Activated CD4-positive, alpha-beta T cell treated with anti-CD3 and anti-CD28 coated beads, Interleukin-2, amount 50 U/mL, for 48 hours (primary cell): ENCODE measurements at regions not wholly inside any gene's neighbourhood (a gene's known extent, or its start where the extent isn't known, plus 50 kb on each side); places are given as distances from the start of the nearest gene placed in this dataset.
"Not testable (repeated sequence)": the region's sequence is repeated elsewhere in the genome, so short reads cannot be mapped to it uniquely, and the experiment has no call there.

ENCODE experiments used
- DNase-seq, 2 experiments: peaks; one replicate each; pipeline ENCODE4 v3.0.0-alpha.2; 2020

DNA sequence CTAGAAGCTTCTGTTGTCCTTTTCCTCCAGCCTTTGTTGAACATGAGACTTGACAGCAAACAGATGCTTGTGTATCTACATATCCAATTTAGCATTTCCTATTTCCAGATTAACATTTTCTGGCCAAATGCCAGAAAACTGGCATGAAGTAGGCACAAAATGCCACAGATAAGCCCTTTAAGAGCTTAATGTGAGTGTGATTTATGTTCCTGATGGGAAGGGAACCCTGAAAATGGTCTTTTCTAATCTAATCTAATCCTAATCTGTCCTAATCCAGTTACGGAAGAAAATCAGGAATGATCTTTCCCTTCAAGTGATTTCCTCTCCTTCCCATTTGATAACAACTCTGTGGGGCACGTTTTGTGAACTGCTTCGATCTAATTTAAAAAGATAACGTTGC is 133.0 kb upstream of the C1QTNF7 start:
- no peak for DNase-seq

DNA sequence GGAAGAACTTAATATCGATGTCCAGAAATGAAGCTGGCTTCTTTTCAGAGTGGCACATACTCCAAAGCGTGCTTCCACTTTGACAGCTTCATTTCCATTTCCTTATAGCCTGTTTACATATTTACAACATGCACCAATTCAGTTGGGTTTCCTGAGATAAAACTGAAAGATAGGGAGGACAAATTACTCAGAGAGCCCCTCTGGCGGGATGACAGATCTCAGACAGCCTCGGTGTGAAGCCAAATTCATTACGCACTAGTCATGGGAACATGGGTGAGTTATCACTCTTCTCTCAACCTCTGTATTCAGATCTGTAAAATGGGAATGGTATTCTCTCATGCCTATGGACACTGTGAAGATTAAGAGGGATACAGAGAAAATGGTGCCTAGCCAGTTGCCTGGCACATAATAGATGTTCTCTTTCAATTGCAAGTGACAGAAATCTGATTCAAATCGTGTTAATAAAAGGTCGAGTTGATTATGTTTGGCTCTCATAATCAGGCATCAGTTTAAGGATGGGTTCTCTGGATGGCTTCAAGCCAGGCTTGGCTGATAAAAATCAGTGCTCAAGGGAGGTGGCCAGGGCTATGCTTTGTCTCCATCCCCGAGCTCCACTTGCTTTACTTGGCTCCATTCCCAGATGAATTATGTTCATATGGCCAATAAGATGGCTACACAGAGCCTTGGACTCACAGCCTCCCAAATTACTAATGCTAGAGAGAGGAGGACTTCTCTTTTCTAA is 132.2 kb upstream of the C1QTNF7 start:
- DNase-seq = no peak

DNA sequence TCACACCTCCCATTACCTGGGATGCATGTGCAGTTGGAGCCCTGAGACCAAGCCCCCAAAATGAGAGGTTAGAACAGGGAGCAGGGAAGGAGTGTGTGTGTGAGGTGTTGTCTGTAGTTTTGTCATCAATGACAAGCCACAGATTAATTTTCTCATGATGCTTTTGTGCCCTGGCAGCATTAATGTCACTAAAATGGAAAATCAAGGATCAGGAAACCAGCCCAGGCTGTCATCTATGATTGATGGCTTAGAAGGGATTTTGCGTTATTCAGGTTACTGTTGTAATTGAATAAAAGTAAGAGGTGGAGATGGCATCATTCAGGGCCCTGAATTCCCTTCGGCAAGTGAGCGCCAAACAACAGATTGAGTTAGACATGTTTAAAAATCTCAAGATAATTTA is 130.5 kb upstream of the C1QTNF7 start:
- no peak for DNase-seq

DNA sequence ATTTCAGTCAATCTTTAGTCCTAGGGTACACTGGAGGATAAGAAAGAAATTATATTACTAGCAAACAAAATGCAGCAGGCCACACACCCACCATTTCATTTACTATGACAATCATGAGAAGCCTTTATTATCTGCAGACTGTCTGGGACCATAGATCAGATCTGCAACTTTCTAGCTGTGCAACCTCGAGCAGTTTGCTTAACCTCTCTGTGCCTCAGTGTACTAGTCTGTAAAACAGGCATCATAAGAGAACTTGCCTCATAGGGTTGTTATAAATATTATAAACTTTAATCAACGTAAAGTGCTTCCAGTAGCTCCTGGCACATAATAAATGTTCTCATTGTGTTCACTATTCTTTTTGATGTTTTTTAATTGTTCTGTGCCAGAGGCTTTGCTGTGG is 128.2 kb upstream of the C1QTNF7 start:
- DNase-seq = no peak

DNA sequence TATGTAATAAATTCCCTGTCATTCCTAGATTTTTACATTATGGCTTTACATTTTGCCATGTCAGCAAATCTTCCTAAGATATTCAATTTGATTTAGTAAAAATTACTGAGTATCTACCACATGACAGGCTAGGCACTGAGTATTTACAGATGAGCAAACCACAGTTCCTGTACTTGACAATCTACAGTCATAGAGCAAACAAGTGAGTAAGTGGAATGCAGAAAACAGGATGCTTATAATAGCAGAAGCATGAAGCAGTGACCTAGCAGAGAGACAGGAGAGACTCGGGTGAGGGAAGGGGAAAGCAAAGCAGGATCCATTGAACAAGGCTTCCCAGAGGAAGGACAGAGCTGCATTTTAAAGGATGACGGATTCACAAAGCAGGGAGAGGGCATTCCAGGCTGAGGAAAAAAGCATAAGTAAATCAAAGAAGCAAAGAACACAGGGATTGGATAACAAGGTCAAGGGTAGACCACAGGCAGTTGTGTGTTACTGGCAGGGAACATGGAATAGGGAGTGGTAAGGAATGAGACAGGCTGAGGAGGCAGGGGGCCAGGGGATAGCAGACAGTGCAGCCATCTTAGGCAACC is 124.7 kb upstream of the C1QTNF7 start:
- DNase-seq = no peak

DNA sequence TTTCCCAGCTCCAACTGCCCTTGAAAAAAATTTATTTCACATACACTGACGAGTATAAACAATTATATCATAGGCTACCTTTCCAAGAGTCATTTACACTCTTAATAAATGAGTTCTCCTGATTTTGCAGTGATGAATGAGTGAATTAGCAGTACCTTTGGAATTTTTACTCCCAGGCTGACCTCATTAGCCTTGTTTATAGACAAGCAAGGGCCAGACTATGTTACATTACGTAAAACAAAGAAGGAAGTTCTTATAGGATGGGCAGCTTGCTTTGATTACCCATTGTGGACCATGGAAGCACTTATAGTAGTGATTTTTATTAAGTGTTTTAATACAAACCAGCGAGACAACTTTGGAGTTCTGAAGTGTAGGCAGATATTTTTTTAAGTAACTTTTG is 112.9 kb upstream of the C1QTNF7 start:
- DNase-seq = no peak

DNA sequence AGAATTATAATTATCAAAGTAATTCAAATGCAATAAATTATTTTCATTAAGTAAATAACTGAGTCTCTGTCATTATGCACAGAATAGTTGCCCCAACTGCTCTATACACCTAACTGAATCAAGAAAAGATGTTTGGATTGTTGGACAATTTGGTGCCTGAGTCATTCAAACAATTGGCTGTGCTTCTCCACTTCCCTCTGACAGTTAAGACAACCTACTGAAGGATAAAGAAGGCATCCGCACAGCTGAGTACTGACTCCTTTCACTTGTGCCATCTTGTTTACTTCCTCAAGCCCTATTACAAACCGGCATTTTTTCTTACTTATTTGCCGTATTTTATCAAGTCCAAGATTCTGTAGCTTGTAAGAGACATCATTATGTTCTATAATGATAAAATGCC is 110.6 kb upstream of the C1QTNF7 start:
- no peak for DNase-seq

DNA sequence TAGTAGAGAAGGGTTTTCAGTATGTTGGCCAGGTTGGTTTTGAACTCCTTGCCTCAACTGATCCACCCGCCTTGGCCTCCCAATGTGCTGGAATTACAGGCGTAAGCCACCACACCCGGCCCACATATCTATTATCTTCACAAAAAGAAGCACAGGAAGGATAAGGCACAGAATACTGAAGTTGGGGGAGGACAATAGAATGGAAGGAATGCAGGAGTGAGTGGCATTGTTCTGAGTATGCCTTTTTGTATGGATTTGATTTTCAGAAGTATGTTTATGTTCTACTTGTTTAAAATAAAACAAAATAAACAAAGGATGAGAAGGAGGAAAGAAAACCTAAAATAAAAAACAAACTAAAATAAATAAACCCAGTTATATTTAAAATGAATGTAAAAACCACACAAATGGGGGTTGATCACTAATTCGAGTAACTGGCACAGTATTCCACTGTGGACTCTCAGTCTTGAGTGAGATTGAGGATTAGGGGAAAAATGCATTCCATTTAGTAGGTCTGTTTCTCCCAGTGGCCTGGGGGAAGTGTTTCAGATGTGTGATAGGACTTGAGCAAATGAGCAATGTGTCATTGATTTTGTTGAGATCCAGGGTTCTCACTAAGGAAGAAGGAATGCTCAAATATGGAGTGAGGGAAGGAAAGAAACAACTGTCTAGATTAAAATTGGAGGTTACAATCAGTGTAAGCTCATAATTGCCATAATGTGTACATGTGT is 109.0 kb upstream of the C1QTNF7 start:
- DNase-seq = no peak

DNA sequence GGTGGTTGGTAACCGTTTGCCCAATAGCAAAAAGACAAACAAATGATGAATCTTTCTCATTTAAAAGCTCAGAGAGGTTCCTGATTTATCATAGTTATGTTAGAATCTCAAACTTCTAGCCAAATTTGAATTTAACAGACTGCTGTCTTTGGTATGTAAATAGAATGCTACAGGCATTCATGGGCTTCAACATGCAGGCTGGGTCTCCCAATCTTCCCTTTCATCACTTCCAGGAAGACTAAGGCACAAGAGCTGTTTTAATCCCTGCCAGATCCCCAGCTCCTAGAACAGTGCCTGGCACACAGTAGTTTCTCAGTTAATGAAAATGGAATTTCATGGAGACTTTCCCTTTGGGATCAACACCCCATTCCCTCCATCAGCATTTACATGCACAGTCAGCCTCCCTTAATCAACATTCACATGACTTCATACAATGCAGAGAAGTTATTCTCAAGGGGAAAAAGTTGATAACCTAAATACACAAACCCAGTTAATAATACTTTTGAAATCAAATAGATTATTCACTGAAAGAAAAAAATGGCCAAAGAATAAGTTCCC is 107.6 kb upstream of the C1QTNF7 start:
- no peak for DNase-seq

DNA sequence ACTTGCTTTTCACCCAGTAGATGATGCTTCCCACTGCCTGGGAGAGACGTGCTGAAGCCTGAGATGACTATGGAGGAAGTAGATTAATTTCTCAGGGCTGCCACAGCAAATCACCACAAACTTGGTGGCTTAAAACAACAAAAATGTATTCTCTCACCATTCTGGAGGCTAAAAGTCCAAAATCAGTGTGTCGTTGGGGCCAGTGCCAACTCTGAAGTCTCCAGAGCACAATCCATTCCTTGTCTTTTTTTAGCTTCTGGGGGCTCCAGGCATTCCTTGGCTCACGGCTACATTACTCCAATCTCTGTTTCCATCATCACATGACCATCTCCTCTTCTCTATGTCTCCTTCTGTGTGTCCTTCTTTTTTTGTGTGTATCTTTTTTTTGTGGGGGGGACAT is 105.8 kb upstream of the C1QTNF7 start:
- no peak for DNase-seq

DNA sequence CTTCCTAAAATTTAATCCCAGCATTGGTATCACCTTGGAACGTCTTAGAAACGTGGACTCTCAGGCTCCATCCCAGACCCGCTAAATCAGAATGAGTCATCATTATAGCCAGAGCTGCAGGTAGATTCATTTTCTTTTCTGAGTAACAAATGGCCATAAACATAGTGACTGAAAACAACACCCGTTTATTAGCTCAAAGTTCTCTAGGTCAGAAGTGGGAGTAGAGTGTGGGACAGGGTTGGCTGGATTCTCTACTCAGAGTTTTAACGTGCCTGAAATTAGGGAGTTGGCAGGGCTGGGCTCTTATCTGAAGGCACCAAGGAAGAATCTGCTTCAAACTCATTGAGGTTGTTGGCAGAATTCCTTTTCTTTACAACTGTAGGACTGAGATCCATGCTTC is 101.8 kb upstream of the C1QTNF7 start:
- DNase-seq = no peak

DNA sequence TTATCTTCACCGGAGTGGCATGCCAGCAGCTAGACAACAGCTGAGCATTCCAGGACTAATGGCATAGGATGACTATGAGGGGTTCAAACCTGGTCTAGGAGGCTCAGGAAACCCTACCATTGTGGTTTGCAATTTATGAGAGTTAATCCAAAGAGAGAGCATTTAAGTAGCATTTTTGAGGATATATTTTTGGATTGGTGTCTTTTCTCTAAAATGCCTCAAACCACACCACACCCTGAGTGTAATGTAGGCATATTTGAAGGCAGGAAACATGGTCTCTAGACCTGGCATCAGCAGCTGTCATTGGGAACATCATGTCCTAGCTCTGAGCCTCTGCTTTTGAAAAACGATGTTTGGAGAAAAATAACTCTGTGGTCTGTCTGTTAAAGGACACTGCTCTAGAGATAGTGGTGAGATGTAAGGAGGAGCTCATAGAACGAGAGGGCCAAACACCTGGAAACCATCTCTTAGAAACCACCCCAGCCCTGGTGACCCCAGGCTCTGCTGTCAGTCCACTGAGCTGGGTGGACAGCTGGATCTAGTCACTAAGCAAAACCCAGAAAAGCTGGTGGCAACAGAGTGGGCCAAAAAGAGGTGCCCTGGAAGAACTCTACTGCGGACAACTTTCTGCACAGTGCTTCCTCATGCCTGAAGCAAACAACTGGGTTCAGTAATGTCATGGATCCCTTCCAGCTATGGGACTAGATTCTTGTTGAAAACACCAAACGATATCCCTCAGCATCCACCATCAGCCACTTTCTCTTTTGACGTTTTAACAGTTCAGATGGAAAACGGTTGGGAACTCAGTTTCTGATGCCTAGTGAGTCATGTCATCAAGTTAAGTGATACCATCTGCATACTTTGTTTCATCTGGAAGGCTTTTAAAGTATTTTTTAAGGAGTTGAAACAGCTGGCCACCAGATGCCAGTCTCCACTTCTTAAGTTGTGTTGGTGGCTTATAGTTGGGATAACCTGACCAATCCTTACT is 100.2 kb upstream of the C1QTNF7 start:
- DNase-seq = no peak

DNA sequence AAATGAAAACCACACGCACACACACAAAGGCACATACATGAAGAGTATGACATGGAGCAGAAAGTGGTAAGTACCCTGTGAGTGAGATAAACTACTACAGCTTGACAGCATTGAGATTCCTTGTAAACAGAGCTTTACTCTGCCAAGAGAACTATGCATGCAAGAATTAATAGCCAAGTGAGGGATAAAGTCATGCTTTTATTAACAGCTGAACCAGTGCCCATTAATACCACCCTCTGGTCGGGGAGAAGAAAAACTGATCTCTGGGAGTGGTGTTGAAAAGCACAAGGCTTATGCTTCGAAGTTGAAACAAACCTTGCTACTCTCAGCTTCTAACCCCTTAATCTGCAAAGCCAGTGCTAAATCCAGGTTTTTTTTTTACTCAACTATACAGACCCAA is 95.9 kb upstream of the C1QTNF7 start:
- DNase-seq = no peak

DNA sequence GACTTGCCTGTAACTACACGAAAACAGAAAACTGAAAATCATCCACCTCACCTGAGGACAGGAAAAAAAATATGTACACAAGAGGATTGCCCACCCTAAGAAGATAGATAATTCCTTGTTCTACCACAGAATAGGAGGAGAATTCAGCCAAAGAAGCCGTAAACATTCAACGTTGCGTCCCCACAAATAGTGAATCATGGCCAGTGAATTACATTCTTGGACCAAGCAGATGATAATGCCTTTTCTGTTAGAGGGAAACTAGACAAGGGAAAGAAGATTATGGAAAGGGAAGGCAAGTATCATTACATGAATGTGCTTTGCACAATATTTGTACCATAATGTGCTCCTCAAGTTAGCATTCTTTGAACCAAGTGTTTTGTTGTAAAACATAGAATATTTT is 95.5 kb upstream of the C1QTNF7 start:
- DNase-seq = no peak

DNA sequence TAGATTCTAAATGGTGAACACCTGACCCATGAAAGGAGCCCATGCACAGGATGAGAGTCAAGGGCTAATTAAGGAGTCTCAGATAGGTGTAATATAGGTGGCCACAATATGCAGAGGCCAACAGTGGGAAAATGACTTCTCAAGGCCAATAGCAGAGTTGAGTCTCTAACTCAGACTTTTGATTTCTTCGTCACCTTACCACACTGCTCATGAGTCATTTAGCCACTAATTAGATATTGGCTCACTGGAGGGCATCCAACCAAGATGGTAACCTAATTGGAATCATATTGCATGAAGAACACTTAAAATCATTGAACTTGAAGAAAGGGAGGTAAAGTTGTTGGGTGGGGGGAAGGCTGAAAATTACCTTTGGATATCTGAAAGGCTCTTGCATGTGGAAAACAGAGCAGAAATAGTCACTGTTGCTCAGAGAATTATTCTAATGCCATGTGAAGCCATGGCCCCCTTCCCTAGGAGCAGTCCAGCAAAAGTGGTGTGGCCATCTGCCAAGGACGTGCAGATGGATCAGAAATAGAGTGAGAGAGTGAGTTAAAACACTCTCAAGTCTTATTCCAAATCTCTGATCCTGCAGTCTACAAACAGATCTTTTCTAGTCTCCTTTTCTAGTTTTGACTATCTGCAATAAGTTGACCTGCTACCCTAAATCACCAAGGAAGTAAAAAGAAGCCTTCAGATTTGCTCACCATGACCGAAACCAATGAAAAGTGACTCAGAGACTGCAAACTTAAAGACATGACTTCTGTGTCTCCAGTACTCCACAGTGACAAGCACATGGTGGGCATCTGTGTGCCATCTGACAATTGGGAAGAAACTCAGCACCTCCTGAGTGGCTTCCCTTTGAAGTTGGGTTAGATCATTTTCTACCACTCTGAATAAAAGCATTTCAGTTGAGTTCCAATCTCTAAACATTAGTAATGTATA is 93.9 kb upstream of the C1QTNF7 start:
- DNase-seq = no peak

DNA sequence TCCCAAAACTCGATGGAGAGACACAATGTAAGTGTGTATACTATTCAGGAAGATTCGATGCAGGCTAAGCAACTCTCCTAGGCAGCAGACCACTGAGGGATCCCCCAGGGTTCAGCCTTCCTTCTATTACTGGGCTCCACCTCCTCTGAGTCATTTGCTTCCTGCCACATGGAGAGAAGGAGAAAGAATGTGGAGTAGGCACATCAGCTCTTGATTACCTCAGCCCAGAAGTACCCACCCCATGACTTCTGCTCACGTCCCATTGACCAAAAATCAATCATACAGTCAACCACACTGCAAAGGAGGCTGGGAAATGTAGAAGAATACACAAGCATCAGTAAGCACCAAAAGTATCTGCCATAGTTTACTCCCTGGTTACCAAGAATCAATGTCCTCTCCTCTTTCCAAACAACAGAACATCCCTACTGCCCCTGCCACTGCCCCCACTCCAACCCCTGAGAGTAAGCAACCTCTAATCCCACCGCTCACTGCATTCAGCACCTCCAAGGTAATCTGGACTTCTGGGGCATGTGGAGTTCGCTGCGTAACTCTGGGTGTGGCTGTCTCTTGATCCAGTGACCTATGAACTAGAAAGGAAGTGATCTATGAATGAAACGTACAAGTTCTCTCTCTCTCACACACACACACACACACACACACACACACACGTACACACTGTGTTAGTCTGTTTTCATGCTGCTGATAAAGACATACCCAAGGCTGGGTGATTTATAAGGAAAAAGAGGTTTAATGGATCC is 91.2 kb upstream of the C1QTNF7 start:
- no peak for DNase-seq

DNA sequence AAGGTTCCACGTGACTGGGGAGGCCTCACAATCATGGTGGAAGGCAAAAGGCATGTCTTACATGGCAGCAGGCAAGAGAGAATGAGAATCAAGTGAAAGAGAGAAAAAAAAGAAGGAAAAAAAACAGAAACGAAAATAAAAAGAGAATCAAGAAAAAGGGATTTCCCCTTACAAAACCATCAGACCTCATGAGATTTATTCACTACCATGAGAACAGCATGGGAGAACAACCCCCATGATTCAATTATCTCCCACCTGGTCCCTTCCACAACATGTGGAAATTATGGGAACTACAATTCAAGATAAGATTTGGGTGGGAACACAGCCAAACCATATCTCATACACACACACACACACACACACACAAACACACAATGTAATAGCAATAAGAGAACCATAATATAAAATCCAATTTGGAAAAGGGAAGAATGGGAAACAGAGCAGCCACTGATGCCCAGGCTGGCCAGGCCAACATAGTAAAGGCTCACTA is 90.6 kb upstream of the C1QTNF7 start:
- not testable (repeated sequence) for DNase-seq

DNA sequence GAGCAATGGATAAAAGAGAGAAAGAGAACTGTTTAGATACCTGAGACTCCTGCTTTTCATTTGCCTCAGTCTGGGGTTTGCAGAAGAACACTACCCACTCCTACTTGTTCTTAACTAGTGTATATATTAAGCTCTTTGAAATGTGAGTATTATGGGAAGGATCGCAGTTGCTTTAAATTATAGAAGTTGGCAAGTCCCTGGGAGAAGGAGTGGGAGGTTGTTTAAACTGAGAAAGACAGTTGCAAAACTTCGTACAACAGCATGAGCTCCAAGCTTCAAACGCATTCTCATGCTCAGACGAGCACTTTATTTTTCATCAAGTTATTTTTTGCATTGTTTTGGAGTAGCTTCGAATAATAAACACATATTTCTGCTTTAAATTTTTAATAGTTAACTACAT is 88.1 kb upstream of the C1QTNF7 start:
- no peak for DNase-seq

DNA sequence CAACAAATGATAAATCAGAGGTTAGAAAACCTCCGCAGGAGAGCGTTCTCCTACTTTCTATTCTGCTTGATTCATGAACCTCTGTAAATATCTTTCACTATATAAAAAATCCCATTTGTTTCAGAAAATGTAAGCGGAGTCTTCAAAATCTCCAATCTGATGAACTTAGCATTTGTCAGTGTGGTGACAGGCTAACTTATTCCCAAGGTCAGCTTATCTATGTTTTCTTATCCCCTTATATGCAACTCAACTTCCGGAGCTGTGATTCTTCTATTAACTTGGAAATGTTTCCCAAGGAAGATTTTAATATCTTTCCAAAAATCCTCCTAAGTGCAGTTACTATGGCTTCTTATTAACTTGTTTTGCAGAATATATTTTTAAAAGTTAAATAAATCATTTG is 87.5 kb upstream of the C1QTNF7 start:
- DNase-seq = no peak

DNA sequence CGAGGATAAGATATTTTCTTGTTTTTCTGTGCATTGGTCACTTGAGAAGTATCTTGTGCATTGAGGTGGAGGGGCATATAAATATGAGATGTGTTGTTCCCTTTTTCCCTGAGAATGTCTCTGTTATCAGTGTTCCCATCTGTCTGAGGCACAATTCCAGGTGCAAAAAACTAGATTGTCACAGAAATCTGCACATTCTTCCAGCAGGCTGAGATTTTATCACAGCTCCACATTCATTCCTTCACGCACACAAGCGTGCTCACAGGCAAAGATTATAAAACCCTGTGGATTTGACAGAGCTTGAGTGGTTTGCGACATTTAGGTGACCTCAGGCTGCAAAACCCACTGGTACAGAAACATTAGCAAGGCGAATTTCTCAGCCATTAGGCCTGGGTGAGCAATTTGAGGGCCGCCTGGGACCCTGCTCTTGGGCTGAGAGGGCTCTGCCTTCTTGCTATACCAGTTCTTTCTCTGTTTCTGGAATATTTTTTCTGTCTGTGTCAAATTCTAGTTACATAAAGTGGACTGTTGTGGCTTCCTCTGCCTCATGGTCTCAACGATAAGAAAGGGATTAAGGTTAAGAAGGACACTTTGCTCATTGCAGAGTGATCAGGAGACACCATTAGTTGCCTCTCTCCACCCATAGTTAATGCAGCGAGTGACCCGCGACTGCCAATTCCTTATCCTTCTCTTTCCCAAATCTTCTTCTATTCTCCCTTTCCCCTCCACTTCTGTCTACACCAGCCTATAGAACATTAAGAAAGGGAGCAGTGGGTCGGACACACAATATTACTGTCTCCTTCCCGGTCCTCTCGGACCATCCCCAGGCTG is 86.7 kb upstream of the C1QTNF7 start:
- DNase-seq = no peak
